Transverse colon (tissue), 4 donors: ENCODE measurements at regions not wholly inside any gene's neighbourhood (a gene's known extent, or its start where the extent isn't known, plus 50 kb on each side); places are given as distances from the start of the nearest gene placed in this dataset.

ENCODE experiments used
- DNase-seq: peaks from one replicate; pipeline ENCODE4 v3.0.0-alpha.2; 2019
- H3K27ac ChIP-seq, 4 donors: fragments of 200-600 bp; sonication (generic); 2 replicates each; pipeline ENCODE4 v1.5.1; 2016 to 2018; ENCODE audit warnings: inconsistent platforms in 4 of 4
- H3K27me3 ChIP-seq: fragments of 200-600 bp; sonication (generic); 2 replicates; pipeline ENCODE4 v1.5.1; 2017; ENCODE audit warnings: inconsistent platforms
- H3K36me3 ChIP-seq, 4 donors: fragments of 200-600 bp; sonication (generic); 2 replicates each; pipeline ENCODE4 v1.5.1; 2017 to 2019; ENCODE audit warnings: inconsistent platforms in 4 of 4
- H3K4me1 ChIP-seq, 4 donors: fragments of 200-600 bp; sonication (generic); 2 replicates each; pipeline ENCODE4 v1.5.1; 2017 to 2020; ENCODE audit warnings: inconsistent platforms in 4 of 4
- H3K4me3 ChIP-seq, 4 donors: fragments of 200-600 bp; sonication (generic); 1 replicate in 1 of 4; 2 replicates in 3 of 4; pipeline versions ENCODE4 v1.5.1 to v1.6.1; 2017 to 2019; ENCODE audit warnings: inconsistent platforms in 4 of 4
- H3K9me3 ChIP-seq, 2 donors: fragments of 200-600 bp; sonication (generic); 2 replicates each; pipeline ENCODE4 v1.5.1; 2017 to 2019; ENCODE audit warnings: inconsistent platforms in 2 of 2
- EP300 ChIP-seq: sonication (generic); formaldehyde crosslinking; IDR thresholded peaks from one replicate; pipeline ENCODE4 v1.6.1; 2017; ENCODE audit warnings: antibody characterized with exemption, low read depth
- POLR2A ChIP-seq: fragments of 450-650 bp; IDR thresholded peaks from one replicate; pipeline ENCODE4 v1.6.1; 2016; ENCODE audit warnings: antibody characterized with exemption, mild to moderate bottlenecking, moderate library complexity
- POLR2AphosphoS5 ChIP-seq, 3 donors: sonication (generic); formaldehyde crosslinking; IDR thresholded peaks; one replicate each; pipeline ENCODE4 v1.6.1; 2016; ENCODE audit warnings: antibody characterized with exemption in 3 of 3
- WGBS, 2 donors: methylation state at CpG; one replicate each; pipeline ENCODE4 v1.1.5; 2018; ENCODE audit warnings: low coverage in 1 of 2; 5-methylcytosine and 5-hydroxymethylcytosine counted together
- in situ Hi-C, 4 donors: fragments of 200-750 bp; cut with MboI; loops; one replicate each; pipeline versions ENCODE4 v1.15.0 to v1.15.1; 2017; ENCODE audit warnings: low sequenced_read_pairs in 3 of 4, low pct_ligation_motif_present in 1 of 4, low pct_unique_long_range_greater_than_20kb in 1 of 4
- intact Hi-C: fragments of 100-400 bp; cut with DNase I; formaldehyde crosslinking; loops from one replicate; pipeline ENCODE4 v1.15.1; 2023; ENCODE audit warnings: low total_unique reads
- TF ChIP-seq, protein P1 (sequence below), 5 experiments: fragments of 200-600 bp in 3 of 5; fragments of 450-650 bp in 2 of 5; sonication (generic) in 3 of 5; IDR thresholded peaks; 1 replicate in 2 of 5; 2 replicates in 3 of 5; pipeline ENCODE4 v1.5.1; 2016 to 2017; ENCODE audit warnings: antibody characterized with exemption in 5 of 5, inconsistent platforms in 3 of 5, mild to moderate bottlenecking in 2 of 5, moderate library complexity in 1 of 5

- in situ Hi-C loops, result loop anchor here in 1 of 4 donors (25.0 kb wide), 1 partner anchor 896 kb away; no protein-coding TSS in a partner anchor
- Histone ChIP-seq H3K36me3 (no peaks in the 10 kb centered on the region), H3K9me3 (no peaks in the 10 kb centered on the region), H3K4me3 (no peak overlapping the region), H3K4me1 (peaks cover 0 to 7% (median 0%) of the 10 kb centered on the region in 4 donors), H3K27me3 (no peaks in the 10 kb centered on the region), H3K27ac (no peak overlapping the region)
- no peak for DNase-seq
- no peak for TF ChIP-seq EP300
- TF ChIP-seq, protein P1, sequence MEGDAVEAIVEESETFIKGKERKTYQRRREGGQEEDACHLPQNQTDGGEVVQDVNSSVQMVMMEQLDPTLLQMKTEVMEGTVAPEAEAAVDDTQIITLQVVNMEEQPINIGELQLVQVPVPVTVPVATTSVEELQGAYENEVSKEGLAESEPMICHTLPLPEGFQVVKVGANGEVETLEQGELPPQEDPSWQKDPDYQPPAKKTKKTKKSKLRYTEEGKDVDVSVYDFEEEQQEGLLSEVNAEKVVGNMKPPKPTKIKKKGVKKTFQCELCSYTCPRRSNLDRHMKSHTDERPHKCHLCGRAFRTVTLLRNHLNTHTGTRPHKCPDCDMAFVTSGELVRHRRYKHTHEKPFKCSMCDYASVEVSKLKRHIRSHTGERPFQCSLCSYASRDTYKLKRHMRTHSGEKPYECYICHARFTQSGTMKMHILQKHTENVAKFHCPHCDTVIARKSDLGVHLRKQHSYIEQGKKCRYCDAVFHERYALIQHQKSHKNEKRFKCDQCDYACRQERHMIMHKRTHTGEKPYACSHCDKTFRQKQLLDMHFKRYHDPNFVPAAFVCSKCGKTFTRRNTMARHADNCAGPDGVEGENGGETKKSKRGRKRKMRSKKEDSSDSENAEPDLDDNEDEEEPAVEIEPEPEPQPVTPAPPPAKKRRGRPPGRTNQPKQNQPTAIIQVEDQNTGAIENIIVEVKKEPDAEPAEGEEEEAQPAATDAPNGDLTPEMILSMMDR (IDR thresholded peaks at IDR 0.05), result no peak
- TF ChIP-seq POLR2A, result no peak
- no peak for TF ChIP-seq POLR2AphosphoS5 (IDR thresholded peaks at IDR 0.05)
- intact Hi-C loops, result no loop called here
- 71 to 80% methylated on average over 1 to 5 of the region's 5 CpGs for WGBS, 2 donors
These were observed 539.2 kb downstream of the BUD13 start for GRCh38 chr11:116233561-116233960.

GRCh38 chr11:116232364-116232828 is 540.4 kb downstream of the BUD13 start:
- TF ChIP-seq EP300, result no peak
- no peak for TF ChIP-seq POLR2A
- TF ChIP-seq POLR2AphosphoS5 (IDR thresholded peaks at IDR 0.05), result peak in 1 of 3 donors; percentile 5
- TF ChIP-seq, protein P1 (IDR thresholded peaks at IDR 0.05), result no peak
- Histone ChIP-seq H3K4me1 (peaks cover 0 to 7% (median 0%) of the 10 kb centered on the region in 4 donors), H3K4me3 (no peak overlapping the region), H3K27me3 (no peaks in the 10 kb centered on the region), H3K9me3 (no peaks in the 10 kb centered on the region), H3K27ac (peak overlapping the region in 1 of 4 donors; percentile 10), H3K36me3 (no peaks in the 10 kb centered on the region)
- 32 to 40% methylated on average over 2 to 8 of the region's 8 CpGs for WGBS, 2 donors
- in situ Hi-C loops (loop anchor here in 1 of 4 donors (25.0 kb wide), 1 partner anchor 895 kb away; no protein-coding TSS in a partner anchor), intact Hi-C loops (no loop called here)
- DNase-seq, result peak; percentile 23

- TF ChIP-seq POLR2AphosphoS5 (IDR thresholded peaks at IDR 0.05) (no peak), EP300 (no peak), POLR2A (no peak)
- TF ChIP-seq, protein P1 (IDR thresholded peaks at IDR 0.05), result no peak
- DNase-seq, result no peak
- intact Hi-C loops, result no loop called here
- WGBS, 2 donors, result 80% methylated on average over 7 of the region's 7 CpGs; no CpG with 5 or more reads in 1 of the 2 donors
- no peak overlapping the region for H3K4me3 ChIP-seq
- no peaks in the 10 kb centered on the region for H3K27me3 ChIP-seq
- in situ Hi-C loops, result loop anchor here in 1 of 4 donors (25.0 kb wide), 1 partner anchor 894 kb away; no protein-coding TSS in a partner anchor
- peak overlapping the region in 1 of 4 donors; percentile 10 for H3K27ac ChIP-seq
- no peaks in the 10 kb centered on the region for H3K9me3 ChIP-seq
- H3K4me1 ChIP-seq, result peaks cover 0 to 7% (median 0%) of the 10 kb centered on the region in 4 donors
- no peaks in the 10 kb centered on the region for H3K36me3 ChIP-seq
These were observed 541.2 kb downstream of the BUD13 start for GRCh38 chr11:116231543-116231942.

GRCh38 chr11:116230438-116230837 is 542.3 kb downstream of the BUD13 start:
- H3K27ac ChIP-seq, result no peak overlapping the region
- in situ Hi-C loops (loop anchor here in 1 of 4 donors (25.0 kb wide), 1 partner anchor 893 kb away; no protein-coding TSS in a partner anchor), intact Hi-C loops (no loop called here)
- WGBS, 2 donors, result 91 to 100% methylated on average over 5 to 8 of the region's 8 CpGs
- H3K4me3 ChIP-seq, result no peak overlapping the region
- DNase-seq, result no peak
- no peaks in the 10 kb centered on the region for H3K9me3 ChIP-seq
- no peaks in the 10 kb centered on the region for H3K27me3 ChIP-seq
- H3K4me1 ChIP-seq, result peaks cover 0 to 7% (median 0%) of the 10 kb centered on the region in 4 donors
- TF ChIP-seq POLR2A (no peak), POLR2AphosphoS5 (IDR thresholded peaks at IDR 0.05) (no peak), EP300 (no peak)
- TF ChIP-seq, protein P1 (IDR thresholded peaks at IDR 0.05), result no peak
- H3K36me3 ChIP-seq, result no peaks in the 10 kb centered on the region
